Naive B cell (primary cell): ENCODE measurements at regions not wholly inside any gene's neighbourhood (a gene's known extent, or its start where the extent isn't known, plus 50 kb on each side); places are given as distances from the start of the nearest gene placed in this dataset.
"Not testable (repeated sequence)": the region's sequence is repeated elsewhere in the genome, so short reads cannot be mapped to it uniquely, and the experiment has no call there.

ENCODE experiments used
- ATAC-seq, 2 donors: fragments of 150-1000 bp; cut with Tn5 transposase; 2 replicates each; pipeline ENCODE4 v1.10.0; 2021; ENCODE audit warnings: low read depth in 2 of 2, mild to moderate bottlenecking in 2 of 2, moderate library complexity in 2 of 2
- DNase-seq: peaks from one replicate; pipeline ENCODE4 v3.0.0; 2022
- H3K27ac Mint-ChIP-seq, 6 donors: one replicate each; pipeline ENCODE4 v1.8.0; 2020 to 2022; ENCODE audit warnings: mild to moderate bottlenecking in 6 of 6, mixed read lengths in 6 of 6, moderate library complexity in 5 of 6, inconsistent platforms in 2 of 6
- H3K27me3 Mint-ChIP-seq, 3 donors: one replicate each; pipeline ENCODE4 v1.8.0; 2021 to 2022; ENCODE audit warnings: mixed read lengths in 3 of 3, mild to moderate bottlenecking in 1 of 3
- H3K36me3 Mint-ChIP-seq, 2 donors: one replicate each; pipeline ENCODE4 v1.8.0; 2020 to 2022; ENCODE audit warnings: mixed read lengths in 2 of 2, inconsistent platforms in 1 of 2, mild to moderate bottlenecking in 1 of 2
- H3K4me1 Mint-ChIP-seq, 3 donors: one replicate each; pipeline ENCODE4 v1.8.0; 2020 to 2022; ENCODE audit warnings: mixed read lengths in 3 of 3, inconsistent platforms in 1 of 3, mild to moderate bottlenecking in 1 of 3, moderate library complexity in 1 of 3
- H3K4me3 Mint-ChIP-seq, 8 donors: one replicate each; pipeline ENCODE4 v1.8.0; 2020 to 2022; ENCODE audit warnings: mild to moderate bottlenecking in 8 of 8, mixed read lengths in 8 of 8, moderate library complexity in 8 of 8, inconsistent platforms in 2 of 8
- H3K9me3 Mint-ChIP-seq, 7 donors: one replicate each; pipeline ENCODE4 v1.8.0; 2020 to 2022; ENCODE audit warnings: mixed read lengths in 7 of 7, mild to moderate bottlenecking in 5 of 7, inconsistent platforms in 2 of 7, moderate library complexity in 1 of 7

- Mint-ChIP-seq H3K4me3 (no peak overlapping the region), H3K27ac (no peak overlapping the region), H3K36me3 (no peaks in the 10 kb centered on the region), H3K27me3 (no peaks in the 10 kb centered on the region), H3K4me1 (no peaks in the 10 kb centered on the region), H3K9me3 (peaks cover 6 to 29% (median 11%) of the 10 kb centered on the region in 7 donors)
- ATAC-seq (no peak), DNase-seq (no peak)
Measured at GRCh38 chr9:85444243-85444642, 297.5 kb downstream of the AGTPBP1 start.

GRCh38 chr9:85443190-85443598 is 298.6 kb downstream of the AGTPBP1 start:
- DNase-seq, result no peak
- Mint-ChIP-seq H3K4me1 (no peaks in the 10 kb centered on the region), H3K9me3 (peaks cover 7 to 35% (median 13%) of the 10 kb centered on the region in 7 donors), H3K27ac (no peak overlapping the region), H3K36me3 (no peaks in the 10 kb centered on the region), H3K27me3 (no peaks in the 10 kb centered on the region), H3K4me3 (no peak overlapping the region)
- ATAC-seq, result no peak

GRCh38 chr9:85439791-85440190 is 302.0 kb downstream of the AGTPBP1 start:
- no peak for ATAC-seq
- DNase-seq, result no peak
- no peaks in the 10 kb centered on the region for H3K4me1 Mint-ChIP-seq
- H3K4me3 Mint-ChIP-seq, result no peak overlapping the region
- H3K27ac Mint-ChIP-seq, result no peak overlapping the region
- peaks cover 1 to 13% (median 8%) of the 10 kb centered on the region in 7 donors for H3K9me3 Mint-ChIP-seq
- H3K27me3 Mint-ChIP-seq, result peaks cover 0 to 6% (median 0%) of the 10 kb centered on the region in 3 donors
- H3K36me3 Mint-ChIP-seq, result no peaks in the 10 kb centered on the region

- ATAC-seq, DNase-seq, H3K4me3 Mint-ChIP-seq, H3K4me1 Mint-ChIP-seq, H3K36me3 Mint-ChIP-seq: not testable (repeated sequence)
- Mint-ChIP-seq H3K27me3 (peaks cover 0 to 15% (median 13%) of the 10 kb centered on the region in 3 donors), H3K27ac (peak overlapping the region in 1 of 6 donors; percentile 73), H3K9me3 (peaks cover 0 to 13% (median 8%) of the 10 kb centered on the region in 7 donors)
Measured at GRCh38 chr9:85433956-85434355, 307.8 kb downstream of the AGTPBP1 start.

GRCh38 chr9:85433551-85433950 is 308.2 kb downstream of the AGTPBP1 start:
- not testable (repeated sequence) for H3K27ac Mint-ChIP-seq, ATAC-seq, H3K4me1 Mint-ChIP-seq, H3K4me3 Mint-ChIP-seq, H3K36me3 Mint-ChIP-seq, DNase-seq
- Mint-ChIP-seq H3K9me3 (peaks cover 0 to 10% (median 4%) of the 10 kb centered on the region in 7 donors), H3K27me3 (peaks cover 3 to 19% (median 13%) of the 10 kb centered on the region in 3 donors)

GRCh38 chr9:85433046-85433445 is 308.7 kb downstream of the AGTPBP1 start:
- Mint-ChIP-seq H3K27me3 (peaks cover 8 to 24% (median 16%) of the 10 kb centered on the region in 3 donors), H3K4me3 (no peak overlapping the region)

GRCh38 chr9:85432599-85432998 is 309.2 kb downstream of the AGTPBP1 start:
- ATAC-seq (no peak), DNase-seq (no peak)
- H3K27me3 Mint-ChIP-seq, result peaks cover 12 to 28% (median 19%) of the 10 kb centered on the region in 3 donors
- no peak overlapping the region for H3K4me3 Mint-ChIP-seq
- H3K4me1 Mint-ChIP-seq, result peaks cover 0 to 3% (median 0%) of the 10 kb centered on the region in 3 donors
- peaks cover 0 to 4% (median 0%) of the 10 kb centered on the region in 7 donors for H3K9me3 Mint-ChIP-seq
- no peak overlapping the region for H3K27ac Mint-ChIP-seq
- H3K36me3 Mint-ChIP-seq, result no peaks in the 10 kb centered on the region

More at GRCh38 chr9:85433046-85433445, 308.7 kb downstream of the AGTPBP1 start:
- peaks cover 0 to 3% (median 0%) of the 10 kb centered on the region in 3 donors for H3K4me1 Mint-ChIP-seq
- peaks cover 0 to 6% (median 0%) of the 10 kb centered on the region in 7 donors for H3K9me3 Mint-ChIP-seq
- no peak overlapping the region for H3K27ac Mint-ChIP-seq
- ATAC-seq (no peak), DNase-seq (no peak)
- no peaks in the 10 kb centered on the region for H3K36me3 Mint-ChIP-seq

GRCh38 chr9:85431339-85432102 is 310.2 kb downstream of the AGTPBP1 start:
- ATAC-seq (no peak), DNase-seq (no peak)
- no peaks in the 10 kb centered on the region for H3K36me3 Mint-ChIP-seq
- H3K27me3 Mint-ChIP-seq, result peaks cover 18 to 37% (median 19%) of the 10 kb centered on the region in 3 donors
- peaks cover 0 to 2% (median 0%) of the 10 kb centered on the region in 7 donors for H3K9me3 Mint-ChIP-seq
- H3K4me1 Mint-ChIP-seq, result peaks cover 0 to 3% (median 0%) of the 10 kb centered on the region in 3 donors
- H3K27ac Mint-ChIP-seq, result no peak overlapping the region
- H3K4me3 Mint-ChIP-seq, result no peak overlapping the region

- DNase-seq, result no peak
- H3K9me3 Mint-ChIP-seq, result peaks cover 0 to 2% (median 0%) of the 10 kb centered on the region in 7 donors
- H3K36me3 Mint-ChIP-seq, result no peaks in the 10 kb centered on the region
- H3K4me3 Mint-ChIP-seq, result no peak overlapping the region
- no peak for ATAC-seq
- no peak overlapping the region for H3K27ac Mint-ChIP-seq
- H3K4me1 Mint-ChIP-seq, result peaks cover 0 to 6% (median 0%) of the 10 kb centered on the region in 3 donors
- peaks cover 23 to 44% (median 23%) of the 10 kb centered on the region in 3 donors for H3K27me3 Mint-ChIP-seq
Measured at GRCh38 chr9:85430659-85431338, 311.0 kb downstream of the AGTPBP1 start.

- H3K4me1 Mint-ChIP-seq, result peaks cover 0 to 10% (median 0%) of the 10 kb centered on the region in 3 donors
- no peak overlapping the region for H3K4me3 Mint-ChIP-seq
- H3K36me3 Mint-ChIP-seq, result peaks cover 0 to 5% of the 10 kb centered on the region in 2 donors
- H3K9me3 Mint-ChIP-seq, result peaks cover 0 to 4% (median 0%) of the 10 kb centered on the region in 7 donors
- ATAC-seq, result no peak
- H3K27me3 Mint-ChIP-seq, result peaks cover 14 to 66% (median 24%) of the 10 kb centered on the region in 3 donors
- H3K27ac Mint-ChIP-seq, result no peak overlapping the region
- DNase-seq, result no peak
Measured at GRCh38 chr9:85428230-85428629, 313.5 kb downstream of the AGTPBP1 start.

GRCh38 chr9:85427772-85428171 is 314.0 kb downstream of the AGTPBP1 start:
- H3K9me3 Mint-ChIP-seq, result peaks cover 0 to 4% (median 0%) of the 10 kb centered on the region in 7 donors
- peaks cover 0 to 10% (median 0%) of the 10 kb centered on the region in 3 donors for H3K4me1 Mint-ChIP-seq
- no peak for DNase-seq
- no peak for ATAC-seq
- H3K4me3 Mint-ChIP-seq, result no peak overlapping the region
- peaks cover 12 to 64% (median 24%) of the 10 kb centered on the region in 3 donors for H3K27me3 Mint-ChIP-seq
- H3K36me3 Mint-ChIP-seq, result peaks cover 0 to 5% of the 10 kb centered on the region in 2 donors
- no peak overlapping the region for H3K27ac Mint-ChIP-seq

GRCh38 chr9:85425153-85425611 is 316.6 kb downstream of the AGTPBP1 start:
- DNase-seq (no peak), ATAC-seq (no peak)
- H3K9me3 Mint-ChIP-seq, result peaks cover 0 to 5% (median 2%) of the 10 kb centered on the region in 7 donors
- peaks cover 0 to 5% of the 10 kb centered on the region in 2 donors for H3K36me3 Mint-ChIP-seq
- H3K4me3 Mint-ChIP-seq, result no peak overlapping the region
- H3K4me1 Mint-ChIP-seq, result peaks cover 0 to 10% (median 4%) of the 10 kb centered on the region in 3 donors
- peaks cover 10 to 55% (median 24%) of the 10 kb centered on the region in 3 donors for H3K27me3 Mint-ChIP-seq
- H3K27ac Mint-ChIP-seq, result no peak overlapping the region

GRCh38 chr9:85423422-85423821 is 318.3 kb downstream of the AGTPBP1 start:
- Mint-ChIP-seq H3K27me3 (peaks cover 10 to 46% (median 19%) of the 10 kb centered on the region in 3 donors), H3K9me3 (peaks cover 0 to 5% (median 2%) of the 10 kb centered on the region in 7 donors)

More at GRCh38 chr9:85423422-85423821, 318.3 kb downstream of the AGTPBP1 start:
- Mint-ChIP-seq H3K27ac (no peak overlapping the region), H3K4me1 (peaks cover 0 to 7% (median 4%) of the 10 kb centered on the region in 3 donors), H3K4me3 (no peak overlapping the region), H3K36me3 (peaks cover 0 to 5% of the 10 kb centered on the region in 2 donors)
- ATAC-seq (no peak), DNase-seq (no peak)
